GM12874 (cell line): ENCODE measurements at regions not wholly inside any gene's neighbourhood (a gene's known extent, or its start where the extent isn't known, plus 50 kb on each side); places are given as distances from the start of the nearest gene placed in this dataset.

Experiments used
- TF ChIP-seq, protein P1 (sequence below): IDR thresholded peaks from 2 replicates; pipeline ENCODE4 v1.5.1; 2011; ENCODE audit warnings: low read depth, mild to moderate bottlenecking, control low read depth, low read length, moderate library complexity; ENCODE audit not compliant: insufficient read depth

DNA sequence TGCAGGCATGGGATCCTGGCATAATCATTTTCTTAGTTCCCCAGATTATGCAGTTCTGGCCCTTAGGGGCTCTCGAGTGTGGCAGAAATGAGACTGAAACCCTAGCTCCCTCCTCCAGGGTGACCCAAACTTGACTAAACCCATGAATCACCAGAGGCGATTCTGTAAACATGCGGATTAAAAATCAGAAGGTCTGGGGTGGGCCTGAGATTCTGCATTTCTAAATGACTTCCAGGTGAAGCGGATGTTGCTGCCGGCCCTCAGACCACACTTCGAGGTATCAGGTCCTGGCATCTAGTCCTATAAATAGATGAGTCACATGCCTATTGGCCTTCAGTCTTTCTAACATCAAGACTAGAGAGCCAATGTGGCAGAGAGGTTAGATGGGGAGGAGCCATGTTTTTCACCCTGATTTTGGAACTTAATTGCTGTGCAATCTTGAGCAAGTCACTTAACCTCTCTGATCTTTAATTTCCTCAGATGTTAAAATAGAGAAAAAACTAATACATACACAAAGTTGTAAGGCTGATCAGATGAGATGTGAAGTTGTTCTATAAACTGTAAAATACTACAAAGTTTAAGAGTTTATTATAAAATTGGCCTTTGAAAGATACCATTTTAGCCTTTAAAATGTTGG lies 431.2 kb downstream of the FOXO1 start:
- TF ChIP-seq, protein P1, sequence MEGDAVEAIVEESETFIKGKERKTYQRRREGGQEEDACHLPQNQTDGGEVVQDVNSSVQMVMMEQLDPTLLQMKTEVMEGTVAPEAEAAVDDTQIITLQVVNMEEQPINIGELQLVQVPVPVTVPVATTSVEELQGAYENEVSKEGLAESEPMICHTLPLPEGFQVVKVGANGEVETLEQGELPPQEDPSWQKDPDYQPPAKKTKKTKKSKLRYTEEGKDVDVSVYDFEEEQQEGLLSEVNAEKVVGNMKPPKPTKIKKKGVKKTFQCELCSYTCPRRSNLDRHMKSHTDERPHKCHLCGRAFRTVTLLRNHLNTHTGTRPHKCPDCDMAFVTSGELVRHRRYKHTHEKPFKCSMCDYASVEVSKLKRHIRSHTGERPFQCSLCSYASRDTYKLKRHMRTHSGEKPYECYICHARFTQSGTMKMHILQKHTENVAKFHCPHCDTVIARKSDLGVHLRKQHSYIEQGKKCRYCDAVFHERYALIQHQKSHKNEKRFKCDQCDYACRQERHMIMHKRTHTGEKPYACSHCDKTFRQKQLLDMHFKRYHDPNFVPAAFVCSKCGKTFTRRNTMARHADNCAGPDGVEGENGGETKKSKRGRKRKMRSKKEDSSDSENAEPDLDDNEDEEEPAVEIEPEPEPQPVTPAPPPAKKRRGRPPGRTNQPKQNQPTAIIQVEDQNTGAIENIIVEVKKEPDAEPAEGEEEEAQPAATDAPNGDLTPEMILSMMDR: no peak

DNA sequence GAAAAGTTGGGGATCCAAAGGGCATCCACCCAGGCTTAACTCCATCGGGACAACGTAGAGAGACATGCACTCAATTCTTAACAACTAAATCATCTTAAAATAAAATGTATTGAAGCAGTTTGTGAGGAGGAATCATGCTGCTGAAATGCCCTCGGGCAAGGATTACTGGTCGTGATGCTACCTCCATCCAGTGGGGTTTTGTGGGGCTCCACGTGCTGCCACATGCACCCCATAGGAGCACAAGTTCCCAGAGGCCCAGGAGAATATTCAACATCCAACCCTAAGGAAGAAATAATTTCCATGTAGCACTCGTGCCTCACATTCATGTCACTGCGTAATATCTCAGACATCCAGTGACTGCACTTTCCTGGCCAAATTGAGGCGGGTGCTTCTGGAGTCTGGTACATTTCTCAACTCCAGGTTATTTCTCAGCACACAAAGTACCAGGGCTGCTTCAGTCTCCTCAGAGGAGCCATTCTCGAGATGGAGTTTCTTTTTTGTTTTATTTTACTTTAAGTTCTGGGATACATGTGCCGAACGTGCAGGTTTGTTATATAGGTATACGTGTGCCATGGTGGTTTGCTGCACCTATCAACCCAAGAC lies 429.8 kb downstream of the FOXO1 start:
- TF ChIP-seq, protein P1: no peak

DNA sequence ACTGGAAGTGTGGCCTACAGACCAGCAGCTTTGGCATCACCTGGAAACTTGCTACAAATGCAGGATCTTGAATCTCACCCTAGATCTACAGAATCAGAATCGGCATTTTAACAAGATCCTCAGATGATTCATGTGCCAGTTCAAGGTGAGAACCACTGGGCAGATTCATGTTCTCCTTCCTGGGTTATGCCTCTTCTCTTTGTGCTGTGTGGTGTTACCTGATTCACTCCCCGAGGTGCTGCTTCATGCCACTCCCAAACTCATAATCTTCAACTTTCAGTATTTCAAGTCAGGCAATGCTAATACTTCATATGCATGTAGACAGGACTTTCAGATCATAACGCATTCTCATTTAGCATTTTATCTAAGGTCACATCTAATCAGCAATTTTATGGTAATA lies 427.7 kb downstream of the FOXO1 start:
- TF ChIP-seq, protein P1: no peak

DNA sequence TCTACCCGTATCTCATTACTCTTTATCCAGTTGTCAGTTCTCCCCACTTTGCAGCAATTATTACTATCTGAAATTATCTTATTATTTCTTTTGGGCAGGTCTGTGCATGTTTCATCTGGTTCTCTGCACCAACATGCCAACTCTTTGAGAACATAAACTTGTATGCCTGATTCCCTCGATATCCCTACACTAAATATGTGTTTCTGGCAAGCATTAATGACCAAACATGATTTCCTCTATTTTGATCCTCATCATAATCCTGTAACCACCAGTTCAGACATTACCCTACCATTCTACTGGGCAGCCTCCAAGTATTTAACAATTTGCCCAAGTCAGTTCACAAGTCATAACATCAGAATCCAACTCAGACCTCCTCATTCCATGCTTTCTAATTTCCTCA lies 426.1 kb downstream of the FOXO1 start:
- TF ChIP-seq, protein P1: no peak

DNA sequence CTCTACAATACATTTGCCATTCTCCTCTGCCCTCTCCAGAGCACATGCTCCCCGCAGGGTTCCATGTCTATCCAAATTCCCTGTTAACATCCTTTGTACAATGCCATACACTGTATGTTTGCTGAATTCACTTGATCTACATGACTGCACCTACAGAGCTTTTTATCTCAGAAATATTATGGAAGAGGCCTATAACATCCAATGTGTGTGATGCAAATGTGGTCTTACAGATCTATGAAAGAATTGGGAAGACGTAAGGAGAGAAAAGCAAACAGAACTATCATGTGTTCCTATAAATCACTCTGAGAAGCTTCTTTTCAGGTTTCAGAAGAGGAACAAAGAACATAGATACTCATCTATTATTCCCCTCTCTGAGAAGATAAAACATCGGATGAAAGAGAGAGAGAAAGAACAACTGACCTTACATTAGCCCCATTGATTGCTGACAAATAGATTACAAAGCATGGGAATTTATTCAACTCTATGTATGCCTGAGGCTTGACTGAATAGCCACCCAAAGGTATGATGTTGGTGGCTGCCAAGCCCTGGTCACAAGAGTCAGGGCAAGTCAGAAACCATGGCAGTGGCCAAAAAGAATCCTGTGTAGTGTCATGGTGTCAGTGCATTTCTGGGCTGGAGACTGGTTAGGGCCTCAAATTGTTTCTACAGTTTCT lies 425.2 kb downstream of the FOXO1 start:
- TF ChIP-seq, protein P1: no peak

DNA sequence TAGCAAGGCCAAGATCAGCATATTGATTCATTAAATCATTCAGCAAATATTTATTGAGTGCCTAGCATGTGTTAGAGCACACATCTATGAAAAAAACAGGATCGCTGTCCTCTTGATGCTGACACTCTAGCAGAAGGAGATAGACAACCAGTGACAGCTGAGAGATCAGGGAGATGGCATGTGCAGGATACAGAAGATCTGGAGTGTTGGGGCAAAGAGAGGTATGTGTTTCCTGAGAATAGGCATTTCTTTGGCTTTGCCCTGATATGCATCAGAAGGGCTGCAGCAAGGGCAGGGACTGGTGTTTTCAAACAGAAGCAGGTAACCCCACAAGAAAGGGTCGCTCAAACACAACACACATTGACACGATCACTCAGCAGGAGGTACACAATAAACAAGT lies 423.4 kb downstream of the FOXO1 start:
- TF ChIP-seq, protein P1: no peak

DNA sequence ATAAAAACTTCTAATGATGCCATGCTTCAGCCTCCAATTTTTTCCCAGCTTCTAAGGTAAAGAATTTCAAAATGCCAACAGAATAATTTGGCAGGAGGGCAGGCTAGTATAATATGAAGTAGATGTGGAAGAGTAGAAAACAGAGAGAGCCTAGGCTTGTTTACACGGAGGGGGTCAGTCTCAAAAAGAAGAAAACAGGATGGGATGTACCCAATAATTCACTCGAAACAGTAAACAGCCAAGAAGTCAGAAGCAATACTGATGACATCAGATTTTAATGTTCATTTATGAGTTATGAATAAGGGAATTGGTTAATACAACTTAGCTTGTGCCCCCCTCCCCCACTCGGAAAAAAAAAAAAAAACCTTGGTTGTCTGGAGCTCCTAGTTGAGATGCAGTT lies 422.5 kb downstream of the FOXO1 start:
- TF ChIP-seq, protein P1: no peak
